H1 (cell line): ENCODE measurements at regions not wholly inside any gene's neighbourhood (a gene's known extent, or its start where the extent isn't known, plus 50 kb on each side); places are given as distances from the start of the nearest gene placed in this dataset.

ENCODE experiments used
- CTCF ChIA-PET: fragments of 300-600 bp; sonication (Branson Sonifier 250); formaldehyde crosslinking; loops from one replicate; lab custom pipeline; 2021; ENCODE audit not compliant: partially characterized antibody; lab: Charles Lee
- POLR2A ChIA-PET: fragments of 300-600 bp; sonication (Branson Sonifier 250); formaldehyde crosslinking; loops from one replicate; lab custom pipeline; 2021; ENCODE audit warnings: inconsistent platforms; ENCODE audit not compliant: partially characterized antibody; lab: Charles Lee
- DNase-seq, 2 experiments: peaks; one replicate each; pipeline versions ENCODE4 v3.0.0 to v3.0.0-alpha.2; 2010 to 2022; ENCODE audit warnings: low spot score in 2 of 2, low read depth in 1 of 2, mixed read lengths in 1 of 2
- FAIRE-seq: peaks from 2 replicates; lab custom pipeline; 2011; peaks lifted over from hg19 to GRCh38; lab: Jason Lieb, UNC
- H2AFZ ChIP-seq: 2 replicates; pipeline ENCODE4 v1.8.1; 2012; ENCODE audit warnings: low read length, inconsistent platforms
- H2AK5ac ChIP-seq: 2 replicates; pipeline ENCODE4 v1.6.1; 2013; ENCODE audit warnings: low read depth, low read length
- H2BK120ac ChIP-seq: replicated peaks from 2 replicates; pipeline ENCODE3; 2013; ENCODE audit warnings: low read depth, low read length, inconsistent platforms
- H2BK12ac ChIP-seq: 2 replicates; pipeline ENCODE4 v1.6.1; 2013; ENCODE audit warnings: low read depth, low read length
- H2BK15ac ChIP-seq: 2 replicates; pipeline ENCODE4 v1.6.1; 2013; ENCODE audit warnings: low read length
- H2BK20ac ChIP-seq: 2 replicates; pipeline ENCODE4 v1.6.1; 2013; ENCODE audit warnings: low read length
- H2BK5ac ChIP-seq: 2 replicates; pipeline ENCODE4 v1.6.1; 2013; ENCODE audit warnings: low read depth, low read length
- H3K14ac ChIP-seq: 2 replicates; pipeline ENCODE4 v1.6.1; 2013; ENCODE audit warnings: inconsistent platforms; ENCODE audit not compliant: insufficient read length
- H3K18ac ChIP-seq: 2 replicates; pipeline ENCODE4 v1.6.1; 2013; ENCODE audit warnings: low read length; ENCODE audit errors: extremely low read depth
- H3K23ac ChIP-seq: 2 replicates; pipeline ENCODE4 v1.6.1; 2013; ENCODE audit warnings: inconsistent platforms; ENCODE audit not compliant: insufficient read length
- H3K23me2 ChIP-seq: 2 replicates; pipeline ENCODE4 v1.6.1; 2013; ENCODE audit warnings: low read depth, low read length
- H3K27ac ChIP-seq: 2 replicates; pipeline ENCODE4 v1.6.1; 2011; ENCODE audit warnings: low read depth, low read length, inconsistent platforms
- H3K27me3 ChIP-seq, 4 experiments: replicated peaks in 1 of 4; 1 replicate in 1 of 4; 2 replicates in 3 of 4; pipeline versions ENCODE4 v1.6.1 to v1.8.1; 2011 to 2013; ENCODE audit warnings: low read length in 3 of 4, mild to moderate bottlenecking in 3 of 4, inconsistent platforms in 2 of 4, mixed read lengths in 2 of 4, moderate library complexity in 1 of 4; ENCODE audit not compliant: control insufficient read depth in 3 of 4, insufficient read depth in 3 of 4; ENCODE audit errors: extremely low read depth in 1 of 4
- H3K36me3 ChIP-seq, 4 experiments: 2 replicates each; pipeline versions ENCODE4 v1.6.1 to v1.8.1; 2011 to 2013; ENCODE audit warnings: mild to moderate bottlenecking in 4 of 4, low read length in 3 of 4, moderate library complexity in 2 of 4, control low read depth in 1 of 4, inconsistent platforms in 1 of 4; ENCODE audit not compliant: insufficient read depth in 4 of 4, control insufficient read depth in 2 of 4
- H3K4ac ChIP-seq: replicated peaks from 2 replicates; pipeline ENCODE3; 2013; ENCODE audit warnings: low read length, low read depth, mixed read lengths, inconsistent platforms; ENCODE audit not compliant: insufficient read length
- H3K4me1 ChIP-seq, 4 experiments: replicated peaks in 1 of 4; 1 replicate in 1 of 4; 2 replicates in 3 of 4; pipeline versions ENCODE4 v1.6.1 to v1.8.1; 2011 to 2013; ENCODE audit warnings: low read length in 3 of 4, inconsistent platforms in 2 of 4, mixed read lengths in 1 of 4; ENCODE audit not compliant: insufficient read depth in 4 of 4, control insufficient read depth in 3 of 4
- H3K4me2 ChIP-seq, 2 experiments: 2 replicates each; pipeline versions ENCODE4 v1.6.1 to v1.8.1; 2011 to 2013; ENCODE audit warnings: low read depth in 2 of 2, low read length in 2 of 2, control low read depth in 1 of 2, inconsistent platforms in 1 of 2, mild to moderate bottlenecking in 1 of 2; ENCODE audit not compliant: insufficient read depth in 1 of 2
- H3K4me3 ChIP-seq, 4 experiments: fragments of 200-600, 300-600 bp in 1 of 4; sonication (generic), shearing (Covaris generic), sonication (Bioruptor Twin) in 1 of 4; 2 replicates each; pipeline versions ENCODE4 v1.5.1 to v1.8.1; 2011 to 2016; ENCODE audit warnings: low read length in 4 of 4, low read depth in 3 of 4, control low read depth in 2 of 4, inconsistent platforms in 2 of 4, mild to moderate bottlenecking in 2 of 4, mixed read lengths in 1 of 4, moderate library complexity in 1 of 4; ENCODE audit not compliant: insufficient read depth in 2 of 4; ENCODE audit errors: extremely low read depth in 1 of 4
- H3K56ac ChIP-seq: replicated peaks from 2 replicates; pipeline ENCODE3; 2013; ENCODE audit warnings: low read depth, mild to moderate bottlenecking, mixed read lengths, low read length, inconsistent platforms; ENCODE audit not compliant: insufficient read length
- H3K79me1 ChIP-seq: 2 replicates; pipeline ENCODE4 v1.6.1; 2013; ENCODE audit warnings: low read depth, low read length, control low read depth
- H3K79me2 ChIP-seq, 2 experiments: 2 replicates each; pipeline versions ENCODE4 v1.6.1 to v1.8.1; 2012 to 2013; ENCODE audit warnings: low read length in 2 of 2, mild to moderate bottlenecking in 2 of 2, inconsistent platforms in 1 of 2; ENCODE audit not compliant: insufficient read depth in 2 of 2, control insufficient read depth in 1 of 2
- H3K9ac ChIP-seq, 4 experiments: replicated peaks in 1 of 4; 1 replicate in 1 of 4; 2 replicates in 3 of 4; pipeline versions ENCODE4 v1.6.1 to v1.8.1; 2011 to 2013; ENCODE audit warnings: low read depth in 3 of 4, low read length in 3 of 4, control low read depth in 2 of 4, mild to moderate bottlenecking in 2 of 4, moderate library complexity in 2 of 4, inconsistent platforms in 1 of 4; ENCODE audit errors: extremely low read depth in 1 of 4
- H3K9me3 ChIP-seq, 2 experiments: 2 replicates each; pipeline versions ENCODE4 v1.6.1 to v1.8.1; 2012 to 2013; ENCODE audit warnings: mild to moderate bottlenecking in 2 of 2, moderate library complexity in 2 of 2, control low read depth in 1 of 2, inconsistent platforms in 1 of 2, low read depth in 1 of 2, low read length in 1 of 2, mixed read lengths in 1 of 2; ENCODE audit not compliant: insufficient read depth in 2 of 2
- H4K20me1 ChIP-seq, 2 experiments: replicated peaks in 1 of 2; 2 replicates each; pipeline versions ENCODE3 to v1.8.1; 2011 to 2013; ENCODE audit warnings: inconsistent platforms in 2 of 2, low read length in 2 of 2, mild to moderate bottlenecking in 1 of 2; ENCODE audit not compliant: insufficient read depth in 2 of 2, control insufficient read depth in 1 of 2
- H4K5ac ChIP-seq: 2 replicates; pipeline ENCODE4 v1.6.1; 2013; ENCODE audit warnings: low read length, low read depth, mixed read lengths, inconsistent platforms; ENCODE audit not compliant: insufficient read length
- H4K8ac ChIP-seq: 2 replicates; pipeline ENCODE4 v1.8.0; 2013; ENCODE audit warnings: mild to moderate bottlenecking, moderate library complexity, low read length, inconsistent platforms; ENCODE audit not compliant: insufficient read depth; ENCODE audit errors: extremely low read depth
- H4K91ac ChIP-seq: replicated peaks from 2 replicates; pipeline ENCODE3; 2013; ENCODE audit warnings: low read length, mixed read lengths, inconsistent platforms; ENCODE audit not compliant: insufficient read length
- ASH2L ChIP-seq: fragments of 200-600, 300-600 bp; sonication (generic); IDR thresholded peaks from one replicate; pipeline ENCODE4 v1.7.1; 2017; ENCODE audit warnings: low read length
- CREB1 ChIP-seq: IDR thresholded peaks from 2 replicates; pipeline ENCODE4 v1.6.1; 2012; ENCODE audit warnings: inconsistent platforms
- CTCF ChIP-seq, 3 experiments: IDR thresholded peaks; 1 replicate in 2 of 3; 2 replicates in 1 of 3; pipeline versions ENCODE4 v1.5.1 to v1.6.1; 2011; ENCODE audit warnings: low read length in 3 of 3, mild to moderate bottlenecking in 3 of 3, inconsistent platforms in 2 of 3, low read depth in 1 of 3, moderate library complexity in 1 of 3; ENCODE audit not compliant: insufficient read depth in 1 of 3; ENCODE audit errors: control extremely low read depth in 1 of 3
- EZH2 ChIP-seq: fragments of 200-600 bp; sonication (generic); IDR thresholded peaks from 2 replicates; pipeline ENCODE4 v1.7.1; 2012; ENCODE audit warnings: low read depth, mild to moderate bottlenecking, moderate library complexity, low read length, inconsistent platforms; ENCODE audit not compliant: severe bottlenecking
- HDAC2 ChIP-seq, 2 experiments: fragments of 300-600 bp in 1 of 2; sonication (generic) in 1 of 2; IDR thresholded peaks; 2 replicates each; pipeline ENCODE4 v1.6.1; 2011 to 2012; ENCODE audit warnings: low read depth in 2 of 2, low read length in 2 of 2, mild to moderate bottlenecking in 2 of 2, moderate library complexity in 2 of 2, borderline replicate concordance in 1 of 2, inconsistent platforms in 1 of 2
- MAFK ChIP-seq: IDR thresholded peaks from 2 replicates; pipeline ENCODE4 v1.6.1; 2012; ENCODE audit warnings: low read depth, mild to moderate bottlenecking, improper control_type of control experiment, low read length
- NRF1 ChIP-seq: IDR thresholded peaks from 2 replicates; pipeline ENCODE4 v1.6.1; 2011; ENCODE audit warnings: mild to moderate bottlenecking, low read depth, low read length, improper control_type of control experiment
- RFX5 ChIP-seq: IDR thresholded peaks from 2 replicates; pipeline ENCODE4 v1.6.1; 2011; ENCODE audit warnings: low read depth, low read length, improper control_type of control experiment, borderline replicate concordance
- SAP30 ChIP-seq: fragments of 300-600 bp; sonication (generic); IDR thresholded peaks from 2 replicates; pipeline ENCODE4 v1.7.1; 2012; ENCODE audit warnings: low read length, moderate library complexity, mild to moderate bottlenecking, inconsistent platforms; ENCODE audit not compliant: insufficient read depth, insufficient replicate concordance
- TAF1 ChIP-seq: IDR thresholded peaks from 2 replicates; pipeline ENCODE4 v1.6.1; 2011; ENCODE audit warnings: mild to moderate bottlenecking, low read depth, low read length
- TAF7 ChIP-seq: optimal IDR thresholded peaks from 2 replicates; pipeline ENCODE3; 2011; ENCODE audit warnings: low read depth, mild to moderate bottlenecking, inconsistent platforms, low read length, moderate library complexity, borderline replicate concordance
- ZNF274 ChIP-seq: IDR thresholded peaks from 2 replicates; pipeline ENCODE4 v1.7.0; 2012; ENCODE audit warnings: low read length, borderline replicate concordance; ENCODE audit errors: extremely low read depth
- WGBS, 2 experiments: shearing (Covaris generic) in 1 of 2; methylation state at CpG; one replicate each; pipeline versions ENCODE4 v1.1.6 to v1.1.7; 2013 to 2015; ENCODE audit warnings: low lambda C conversion rate in 2 of 2, mixed read lengths in 2 of 2, inconsistent platforms in 1 of 2, low coverage in 1 of 2, missing lambda C conversion rate in 1 of 2; ENCODE audit not compliant: insufficient replicate concordance in 2 of 2, insufficient coverage in 1 of 2, insufficient read length in 1 of 2; ENCODE audit errors: extremely low coverage in 1 of 2, missing lambda C conversion rate in 1 of 2; 5-methylcytosine and 5-hydroxymethylcytosine counted together

GRCh38 chr11:26090651-26091050, 241.3 kb upstream of the ANO3 start:
- FAIRE-seq, result no peak
- H2AK5ac ChIP-seq, result no peak overlapping the region
- no peak overlapping the region for H3K4me2 ChIP-seq
- H3K56ac ChIP-seq, result no peak overlapping the region
- no peaks in the 10 kb centered on the region for H3K4me1 ChIP-seq
- H4K5ac ChIP-seq, result no peak overlapping the region
- H4K20me1 ChIP-seq, result no peaks in the 10 kb centered on the region
- no peak overlapping the region for H2AFZ ChIP-seq
- TF ChIP-seq ASH2L, result no peak
- TF ChIP-seq NRF1, result no peak
- no peak for TF ChIP-seq TAF1
- no peak for TF ChIP-seq EZH2
- no peak for TF ChIP-seq SAP30
- TF ChIP-seq TAF7, result no peak
- TF ChIP-seq RFX5, result no peak
- no peak for TF ChIP-seq MAFK
- TF ChIP-seq ZNF274, result no peak
- no peak for TF ChIP-seq CTCF (IDR thresholded peaks at IDR 0.05; ENCODE audit: control extremely low read depth in 1 of 3, insufficient read depth in 1 of 3, low read depth in 1 of 3, low read length in 3 of 3)
- TF ChIP-seq HDAC2 (IDR thresholded peaks at IDR 0.05; ENCODE audit: borderline replicate concordance in 1 of 2, low read depth in 2 of 2, low read length in 2 of 2), result no peak
- no peak for TF ChIP-seq CREB1
- H3K18ac ChIP-seq, result no peak overlapping the region
- no peak overlapping the region for H4K8ac ChIP-seq
- no peak overlapping the region for H3K23ac ChIP-seq
- no peak overlapping the region for H3K9ac ChIP-seq
- no peak overlapping the region for H2BK20ac ChIP-seq
- 97% methylated on average over 3 of the region's 3 CpGs; no CpG with 5 or more reads in 1 of the 2 experiments for WGBS, 2 experiments
- H3K4ac ChIP-seq, result no peak overlapping the region
- CTCF ChIA-PET, result interaction anchor here (0.5 kb wide), 1 partner anchor 239 kb away, joined by 4 read pairs; no protein-coding TSS in a partner anchor
- no peaks in the 10 kb centered on the region for H3K36me3 ChIP-seq
- no peaks in the 10 kb centered on the region for H3K79me1 ChIP-seq
- POLR2A ChIA-PET, result no interaction called here
- H3K23me2 ChIP-seq, result no peaks in the 10 kb centered on the region
- no peak overlapping the region for H3K27ac ChIP-seq
- no peaks in the 10 kb centered on the region for H3K27me3 ChIP-seq
- H3K79me2 ChIP-seq, result no peaks in the 10 kb centered on the region
- H3K14ac ChIP-seq, result no peak overlapping the region
- H2BK120ac ChIP-seq, result no peak overlapping the region
- H3K9me3 ChIP-seq, result no peaks in the 10 kb centered on the region
- H2BK12ac ChIP-seq, result no peak overlapping the region
- DNase-seq, result no peak
- no peak overlapping the region for H2BK15ac ChIP-seq
- H4K91ac ChIP-seq, result no peak overlapping the region
- no peak overlapping the region for H3K4me3 ChIP-seq
- H2BK5ac ChIP-seq, result no peak overlapping the region
